NCI-H748 treated with DMSO at 0.1 percent for 48 hours (cell line): ENCODE measurements at regions not wholly inside any gene's neighbourhood (a gene's known extent, or its start where the extent isn't known, plus 50 kb on each side); places are given as distances from the start of the nearest gene placed in this dataset.

Experiments
- DNase-seq: peaks from one replicate; lab custom pipeline; 2025; lab: John Stamatoyannopoulos, UW

DNA sequence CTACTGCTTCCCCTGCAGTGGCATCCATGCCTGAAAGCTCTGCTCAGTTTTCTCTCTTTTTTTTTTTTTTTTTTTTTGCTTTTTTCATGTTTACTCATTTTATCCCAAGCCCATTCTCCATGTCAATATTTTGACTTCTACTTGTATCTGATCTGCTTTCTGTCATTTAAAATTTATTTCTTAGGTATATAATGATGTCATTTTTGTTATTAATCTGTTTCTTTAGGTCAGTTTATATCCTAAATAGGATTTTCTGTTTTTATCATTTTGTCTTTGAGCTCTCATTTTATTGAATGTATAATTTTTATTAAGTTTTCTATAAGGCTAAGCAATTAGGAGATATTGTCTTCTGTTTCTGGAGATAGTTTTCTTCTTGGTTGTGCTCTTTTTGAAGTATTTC lies 138.5 kb upstream of the PMEPA1 start:
- DNase-seq: no peak

GRCh38 chr20:57847104-57847503 lies 137.3 kb upstream of the PMEPA1 start:
- DNase-seq: no peak

GRCh38 chr20:57844626-57845596 lies 135.1 kb upstream of the PMEPA1 start:
- no peak for DNase-seq

DNA sequence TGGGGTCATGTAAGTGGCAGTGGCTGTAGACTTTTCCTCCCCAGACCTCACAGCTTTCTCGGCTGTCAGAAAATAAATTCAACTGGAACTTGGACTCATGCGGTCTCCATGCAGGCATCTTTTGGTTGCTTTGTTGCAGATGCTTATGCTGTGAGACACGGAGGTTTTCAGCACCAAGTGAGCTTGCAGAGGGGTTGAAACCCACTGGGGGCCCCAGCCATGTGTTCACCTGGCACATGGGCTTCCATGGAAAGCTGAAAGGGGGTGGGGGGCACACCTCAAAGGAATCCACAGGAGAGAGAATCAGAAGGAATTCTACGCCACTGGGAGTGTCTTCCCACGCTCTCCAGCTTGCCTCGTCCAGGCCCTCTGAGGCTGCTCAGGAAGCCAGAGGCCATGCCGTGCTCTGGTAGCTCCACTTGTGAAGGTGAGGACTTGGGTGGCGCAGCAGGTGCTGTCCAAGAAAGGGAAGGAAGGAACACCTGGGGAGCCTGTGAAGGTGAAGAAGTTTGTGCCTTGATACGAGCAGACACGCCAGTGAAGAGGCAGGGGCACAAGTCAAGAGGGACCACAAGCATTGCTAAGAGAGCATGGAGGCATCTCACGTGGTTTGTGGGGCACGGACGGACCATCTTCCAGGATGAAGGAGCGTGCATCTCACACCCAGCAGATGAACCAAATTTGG lies 134.3 kb upstream of the PMEPA1 start:
- DNase-seq: no peak

DNA sequence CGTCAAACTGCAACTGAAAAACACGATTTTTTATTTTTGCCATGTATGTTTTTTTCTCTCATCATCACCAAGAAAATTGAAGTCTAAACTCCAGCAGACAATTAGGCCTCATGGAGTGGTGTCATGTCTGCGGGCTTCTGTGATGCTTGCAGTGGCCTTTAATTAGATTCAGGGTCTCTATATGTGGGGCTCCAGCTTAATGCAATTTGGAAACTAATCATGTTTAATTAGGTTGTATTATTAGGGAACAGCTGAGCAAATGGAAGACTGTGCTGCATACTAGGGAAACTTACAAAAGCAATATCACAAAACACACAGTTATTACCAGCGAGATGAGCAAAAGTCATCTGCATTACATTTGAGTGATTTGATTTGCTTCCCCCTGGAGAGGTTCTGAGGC lies 132.9 kb upstream of the PMEPA1 start:
- DNase-seq: peak; percentile 15

DNA sequence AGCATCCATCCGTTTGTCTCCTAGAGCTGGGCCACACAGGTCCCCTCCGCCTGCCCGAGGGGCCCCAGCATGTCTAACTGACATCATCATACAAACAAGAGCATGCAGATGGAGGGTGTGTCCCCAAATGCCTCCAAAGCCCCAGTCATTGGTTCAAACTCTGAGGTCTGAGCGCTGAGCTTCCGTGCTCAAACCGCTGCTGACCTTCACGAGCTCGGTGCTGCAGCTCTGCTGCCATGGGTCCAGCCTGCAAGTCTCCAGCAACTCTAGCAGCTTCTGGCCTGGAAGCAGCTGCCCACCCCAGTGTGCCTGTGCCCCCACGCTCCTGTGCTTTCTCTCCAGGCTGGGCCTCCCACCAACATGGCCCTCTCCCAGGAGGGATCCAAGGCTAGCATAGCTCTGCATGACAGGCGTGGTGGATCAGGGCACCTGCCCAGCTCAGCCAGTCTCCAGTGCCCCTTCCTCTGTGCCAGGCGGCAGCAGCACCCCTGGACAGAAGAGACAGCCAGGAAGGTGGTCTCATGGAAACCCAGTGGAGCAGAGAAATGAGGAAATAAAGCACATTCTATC lies 131.6 kb upstream of the PMEPA1 start:
- DNase-seq: no peak

DNA sequence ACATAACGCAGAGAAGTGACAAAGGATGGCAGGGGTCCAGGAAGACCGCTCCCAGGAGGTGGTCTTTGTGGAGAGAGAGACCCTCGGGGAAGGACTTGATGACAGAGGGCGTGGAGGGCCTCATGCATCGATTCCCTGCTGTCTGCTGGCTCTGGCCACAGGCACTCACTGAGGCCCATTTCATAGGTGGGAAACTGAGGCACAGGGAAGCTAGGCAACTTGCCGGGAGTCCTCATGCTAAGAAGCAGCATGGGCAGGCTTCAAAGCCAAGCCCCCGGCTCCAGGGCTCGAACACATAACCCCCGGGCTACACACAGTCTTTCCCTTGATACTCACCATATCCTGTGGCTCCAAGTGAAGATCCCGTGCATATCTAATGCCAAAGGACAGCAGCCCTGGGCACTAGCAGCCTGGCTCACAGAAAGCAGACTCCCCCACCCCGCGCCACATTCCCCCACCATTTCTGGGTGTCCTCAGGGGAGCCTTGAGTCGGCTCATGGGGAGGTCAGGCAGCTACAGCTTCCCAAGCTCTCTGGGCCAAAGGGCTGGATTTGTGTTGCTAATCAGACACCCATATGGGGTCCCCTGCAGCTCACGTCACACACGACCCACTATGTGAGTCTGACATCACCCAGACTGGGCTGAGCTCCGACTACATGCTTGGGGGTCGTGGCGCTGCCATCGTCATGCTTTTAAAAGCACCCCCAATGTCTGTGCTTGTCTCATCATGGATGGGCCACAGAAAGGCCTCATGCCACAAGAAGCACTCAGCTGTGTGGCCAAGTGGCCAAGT lies 130.9 kb upstream of the PMEPA1 start:
- DNase-seq: no peak

DNA sequence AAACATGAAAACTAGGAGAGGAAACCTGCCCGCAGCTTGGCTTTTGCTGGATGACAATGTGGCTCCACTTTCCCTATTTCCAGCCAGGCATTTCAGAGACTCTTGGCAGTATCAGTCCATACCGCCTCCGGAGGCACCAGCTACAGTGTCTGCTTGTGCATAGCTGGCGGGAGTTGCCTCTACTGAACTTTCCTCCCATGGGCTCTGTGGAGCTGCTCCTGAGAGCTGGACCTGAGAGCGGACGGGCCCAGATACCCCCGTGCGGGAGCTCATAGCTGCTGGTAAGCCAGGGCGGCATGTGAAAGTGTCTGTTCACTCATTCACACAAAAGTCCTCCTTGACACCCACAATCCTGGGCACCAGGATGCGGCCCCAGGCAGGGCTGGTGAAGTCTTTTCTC lies 130.3 kb upstream of the PMEPA1 start:
- no peak for DNase-seq

- no peak for DNase-seq
Observed at GRCh38 chr20:57838670-57839151, 128.9 kb upstream of the PMEPA1 start.

GRCh38 chr20:57837208-57838035 lies 127.6 kb upstream of the PMEPA1 start:
- DNase-seq: no peak

- DNase-seq: no peak
Observed at GRCh38 chr20:57835588-57836455, 126.0 kb upstream of the PMEPA1 start.

DNA sequence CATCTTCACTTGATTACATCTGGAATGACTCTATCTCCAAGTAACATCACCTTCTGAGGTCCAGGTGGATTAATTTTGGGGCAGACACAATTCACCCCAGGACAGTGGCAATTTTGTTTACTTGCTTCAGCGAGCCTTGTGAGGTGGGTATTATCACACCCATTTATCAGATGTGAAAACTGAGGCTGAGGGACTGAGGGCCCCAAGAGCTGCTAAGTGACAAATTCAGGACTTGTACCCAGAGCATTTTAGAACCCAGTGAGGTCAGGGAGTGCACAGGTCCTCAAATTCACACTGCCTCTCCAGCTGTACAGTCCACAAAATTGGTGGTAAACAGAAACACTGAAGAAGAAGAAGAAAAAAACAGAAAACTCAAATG lies 125.2 kb upstream of the PMEPA1 start:
- DNase-seq: no peak

- no peak for DNase-seq
Observed at GRCh38 chr20:57834306-57835073, 124.7 kb upstream of the PMEPA1 start.

DNA sequence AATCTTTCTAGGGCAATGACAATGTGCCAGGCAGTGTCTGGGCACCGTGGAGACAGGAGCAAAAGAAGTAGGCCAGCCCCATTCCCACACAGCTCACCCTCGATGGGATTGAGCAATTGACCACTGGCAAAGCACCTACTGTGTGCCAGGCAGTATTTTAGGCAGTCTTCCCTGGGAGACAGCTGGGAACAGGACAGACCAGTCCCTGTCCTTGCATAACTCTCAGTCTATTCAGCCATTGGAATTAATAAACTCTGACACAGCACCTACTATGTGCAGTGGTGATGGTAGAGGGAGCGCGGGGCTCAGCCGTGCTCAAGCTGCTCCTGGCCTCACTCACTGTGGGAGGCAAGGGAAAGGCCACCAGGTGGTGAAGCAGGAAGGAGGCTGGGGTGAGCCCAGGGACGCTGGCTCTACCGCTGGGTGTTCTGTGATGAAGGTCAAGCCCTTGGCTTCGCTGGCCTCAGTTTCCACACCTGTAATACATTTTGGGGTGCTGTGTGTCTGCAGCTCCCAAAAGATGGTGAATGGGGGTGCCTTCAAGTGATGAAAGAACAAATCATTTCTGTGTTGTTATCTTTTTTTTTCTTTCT lies 122.3 kb upstream of the PMEPA1 start:
- no peak for DNase-seq

- no peak for DNase-seq
Observed at GRCh38 chr20:57831326-57831992, 121.6 kb upstream of the PMEPA1 start.

GRCh38 chr20:57830515-57830895 lies 120.7 kb upstream of the PMEPA1 start:
- DNase-seq: no peak

- DNase-seq: no peak
Observed at GRCh38 chr20:57829805-57830514, 120.1 kb upstream of the PMEPA1 start.

DNA sequence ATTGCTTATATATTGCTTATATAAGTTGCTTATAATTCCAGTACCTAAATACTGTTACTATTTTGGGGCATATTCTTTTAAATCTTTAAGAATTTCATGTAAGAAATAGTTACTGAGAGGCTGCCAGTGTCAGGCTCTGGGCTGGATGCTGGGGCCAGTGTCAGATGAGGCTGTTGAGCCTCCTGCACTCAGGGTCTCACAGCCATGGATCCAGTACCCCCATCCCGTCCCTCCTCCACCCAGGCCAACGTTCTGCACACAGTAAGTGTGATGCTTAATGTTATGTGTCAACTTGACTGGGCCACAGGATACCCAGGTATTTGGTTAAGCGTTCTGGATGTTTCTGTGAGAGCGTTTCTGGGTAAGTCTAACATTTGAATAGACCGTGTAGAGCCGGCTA lies 119.5 kb upstream of the PMEPA1 start:
- DNase-seq: no peak
